Loucy (cell line): ENCODE measurements at regions not wholly inside any gene's neighbourhood (a gene's known extent, or its start where the extent isn't known, plus 50 kb on each side); places are given as distances from the start of the nearest gene placed in this dataset.

Experiments
- CTCF ChIP-seq: fragments of 200-600 bp; sonication (generic); conservative IDR thresholded peaks from 2 replicates; pipeline ENCODE4 v1.5.1; 2014; ENCODE audit warnings: mild to moderate bottlenecking, antibody characterized with exemption, low read length
- EZH2phosphoT487 ChIP-seq: fragments of 200-600 bp; IDR thresholded peaks from 2 replicates; pipeline ENCODE4 v1.6.1; 2018; ENCODE audit warnings: antibody characterized with exemption, mild to moderate bottlenecking, moderate library complexity, borderline replicate concordance

DNA sequence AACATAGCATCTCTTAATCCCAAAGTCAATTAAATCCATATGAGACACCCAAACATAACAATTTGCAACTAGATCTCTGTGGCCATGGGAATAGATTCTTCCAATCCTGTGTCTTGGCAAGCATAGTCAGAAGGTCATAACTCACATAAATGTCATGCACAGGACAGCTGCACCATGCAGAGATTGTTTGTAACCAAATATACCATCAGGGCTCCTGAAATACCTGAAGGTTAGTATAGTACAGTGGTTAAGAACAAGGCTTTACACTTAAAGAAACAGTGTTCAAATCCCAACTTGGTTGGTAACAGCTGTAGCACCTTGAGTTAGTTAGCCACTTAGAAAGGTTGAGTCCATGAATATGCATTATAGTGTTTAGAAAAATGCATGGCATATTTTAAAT lies 82.6 kb upstream of the CCDC190 start:
- TF ChIP-seq CTCF, result no peak
- no peak for TF ChIP-seq EZH2phosphoT487
